ENCODE measurements at regions not wholly inside any gene's neighbourhood (a gene's known extent, or its start where the extent isn't known, plus 50 kb on each side); places are given as distances from the start of the nearest gene placed in this dataset.

DNA sequence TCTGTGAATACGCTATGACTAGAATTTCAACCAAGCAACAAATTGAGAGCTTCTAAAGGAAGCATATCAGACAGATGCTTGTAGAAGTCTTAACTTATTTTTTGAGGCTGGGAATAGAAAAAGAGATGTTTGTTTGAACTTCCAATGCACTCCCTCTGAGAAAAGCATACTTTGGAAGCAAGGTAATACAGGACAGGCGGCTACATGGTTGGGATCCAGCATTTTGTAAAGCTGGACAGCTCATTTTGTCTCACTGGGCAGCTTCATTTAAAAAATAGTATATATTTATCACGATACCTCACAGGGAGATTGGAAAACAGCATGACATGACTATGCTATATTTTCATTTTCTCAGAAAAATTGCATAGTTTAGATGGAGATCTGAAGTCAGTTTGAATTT lies 821.3 kb upstream of the API5 start:
- DNase-seq (ENCODE audit: low spot score) = no peak

DNA sequence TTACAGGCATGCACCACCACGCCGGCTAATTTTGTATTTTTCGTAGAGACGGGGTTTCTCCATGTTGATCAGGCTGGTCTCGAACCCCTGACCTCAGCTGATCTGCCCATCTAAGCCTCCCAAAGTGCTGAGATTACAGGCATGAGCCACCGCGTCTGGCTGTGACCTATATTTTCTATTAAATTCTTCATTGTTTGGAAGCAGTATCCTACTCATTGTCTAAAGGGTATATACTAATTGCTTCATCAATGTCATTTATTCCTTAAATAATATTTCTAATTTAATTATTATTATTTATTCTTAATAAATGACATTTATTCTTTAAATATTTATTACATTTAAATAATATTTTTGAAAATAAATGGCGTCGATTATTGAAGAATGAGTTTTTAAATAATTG lies 817.3 kb upstream of the API5 start:
- no peak for DNase-seq (ENCODE audit: low spot score)

DNA sequence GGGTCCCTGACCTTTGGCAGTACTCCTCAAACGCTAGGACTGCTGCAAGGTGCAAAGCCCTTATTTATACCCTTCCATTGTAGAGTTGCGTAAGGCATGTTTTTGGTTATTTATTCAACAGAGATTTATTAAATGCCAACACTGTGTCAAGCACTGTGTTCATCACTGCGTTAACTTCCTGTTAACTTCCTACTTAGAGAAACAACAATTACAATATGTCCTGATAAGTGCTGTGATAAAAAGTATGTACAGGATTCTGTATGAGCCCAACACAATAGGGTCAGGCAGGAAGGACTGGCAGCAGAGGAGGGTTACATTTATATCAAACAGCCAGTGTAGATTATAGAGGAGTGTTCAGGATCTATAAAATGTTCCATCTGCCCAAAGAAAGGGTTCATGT lies 812.8 kb upstream of the API5 start:
- no peak for DNase-seq (ENCODE audit: low spot score)

DNA sequence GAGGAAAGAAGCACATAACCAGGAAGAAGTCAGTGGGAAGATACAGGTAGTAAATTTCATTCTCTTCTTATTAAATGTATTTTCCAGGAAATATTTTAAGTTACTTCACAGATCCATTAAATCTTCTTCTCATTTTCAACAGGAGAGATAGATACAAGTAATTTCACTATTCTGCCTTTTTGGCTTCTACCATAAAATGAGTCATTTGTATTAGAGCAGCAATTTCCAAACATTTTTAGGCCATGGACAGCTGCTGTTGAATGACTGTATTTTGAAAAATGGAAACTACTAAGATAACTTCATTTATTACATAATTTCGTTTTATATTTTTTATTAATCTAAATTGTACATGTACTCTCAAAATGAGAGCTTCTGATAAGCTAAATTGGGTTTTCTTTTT lies 809.6 kb upstream of the API5 start:
- no peak for DNase-seq (ENCODE audit: low spot score)

DNA sequence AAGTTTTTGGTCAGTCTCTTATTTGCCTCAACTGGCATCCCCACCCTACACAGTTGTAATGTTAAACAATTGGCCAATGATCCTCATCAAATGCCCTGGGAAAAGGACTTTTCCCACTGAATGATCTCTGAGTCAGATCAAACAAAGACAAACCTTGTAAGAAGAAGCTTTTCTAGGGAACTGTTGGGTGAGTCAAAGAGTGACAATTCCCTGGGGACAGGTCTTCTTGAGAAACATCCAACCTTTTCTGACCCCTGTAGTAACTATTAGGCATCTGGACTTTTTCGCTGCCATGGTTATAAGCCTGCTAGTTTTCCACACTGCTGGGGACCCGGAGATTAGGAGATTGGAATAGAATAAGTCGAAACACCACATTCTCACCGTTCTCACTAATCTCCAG lies 789.8 kb upstream of the API5 start:
- DNase-seq (ENCODE audit: low spot score) = no peak

DNA sequence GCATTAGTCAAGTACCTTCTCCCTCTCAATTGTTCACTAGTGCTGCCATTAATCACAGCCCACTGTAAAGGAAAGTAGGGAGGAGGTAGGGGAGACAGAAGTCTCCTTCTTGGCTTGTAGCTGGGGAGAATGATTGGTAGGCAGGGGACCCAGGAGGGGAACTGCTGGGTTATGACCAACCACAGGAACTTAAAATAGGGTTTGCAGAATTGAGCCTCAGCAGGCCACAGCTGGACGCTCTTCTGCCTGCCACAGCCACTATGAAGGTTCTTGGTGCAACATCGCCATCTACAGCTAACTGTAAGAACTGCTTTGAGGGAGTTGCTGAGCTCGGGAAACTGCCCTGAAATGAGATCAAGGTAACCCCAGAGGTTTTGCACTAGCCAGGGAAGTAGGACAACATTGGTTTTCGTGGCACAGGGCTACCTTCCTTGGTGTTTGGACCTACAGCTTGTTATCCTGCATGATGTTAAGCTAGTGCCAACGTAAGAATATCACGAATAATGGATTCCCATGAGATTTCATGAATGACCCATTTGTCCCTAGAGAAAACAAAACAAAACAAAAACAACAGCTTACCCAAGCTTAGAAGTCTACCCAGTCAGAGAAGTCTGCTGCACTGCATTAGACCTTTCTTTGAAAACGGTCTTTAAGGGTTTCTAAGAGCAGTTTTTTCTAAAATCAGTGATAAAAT lies 787.1 kb upstream of the API5 start:
- DNase-seq (ENCODE audit: low spot score) = peak; percentile 0

DNA sequence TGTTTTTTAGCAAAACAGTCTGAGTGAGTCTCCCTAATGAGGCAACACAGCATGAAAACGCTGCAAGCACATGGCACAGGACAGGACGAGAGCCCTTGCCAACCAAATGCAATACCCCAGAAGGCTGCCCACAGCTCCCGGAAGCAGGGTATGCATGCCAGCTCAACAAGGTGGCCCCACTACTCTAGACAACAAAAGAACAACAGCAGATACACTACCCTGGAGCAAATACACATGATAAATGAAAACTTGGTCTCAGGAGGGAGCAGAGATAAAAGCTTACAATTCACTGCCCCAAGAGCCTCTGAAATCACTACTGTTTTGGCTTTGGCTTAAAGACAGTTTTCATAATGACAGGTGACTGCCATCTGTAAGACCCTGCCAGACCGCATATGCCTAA lies 785.4 kb upstream of the API5 start:
- no peak for DNase-seq (ENCODE audit: low spot score)

DNA sequence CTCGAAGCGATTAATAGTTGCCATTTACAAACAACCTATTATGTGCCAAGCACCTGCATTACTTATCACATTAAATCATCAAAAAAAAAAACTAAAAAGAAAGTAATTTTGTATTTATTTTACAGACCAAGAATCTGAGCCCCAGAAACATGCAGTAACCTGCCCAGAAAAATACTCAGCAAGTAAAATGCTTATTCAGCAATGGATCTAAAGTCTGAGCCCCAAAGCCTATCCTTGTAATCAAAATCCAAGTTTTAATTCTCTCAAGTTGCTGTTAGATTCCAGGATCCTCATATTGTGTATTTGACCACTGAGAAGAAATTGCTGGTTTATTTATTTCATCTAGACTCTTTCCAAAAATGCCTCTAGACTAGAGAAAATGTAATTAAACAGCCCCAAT lies 783.3 kb upstream of the API5 start:
- no peak for DNase-seq (ENCODE audit: low spot score)

DNA sequence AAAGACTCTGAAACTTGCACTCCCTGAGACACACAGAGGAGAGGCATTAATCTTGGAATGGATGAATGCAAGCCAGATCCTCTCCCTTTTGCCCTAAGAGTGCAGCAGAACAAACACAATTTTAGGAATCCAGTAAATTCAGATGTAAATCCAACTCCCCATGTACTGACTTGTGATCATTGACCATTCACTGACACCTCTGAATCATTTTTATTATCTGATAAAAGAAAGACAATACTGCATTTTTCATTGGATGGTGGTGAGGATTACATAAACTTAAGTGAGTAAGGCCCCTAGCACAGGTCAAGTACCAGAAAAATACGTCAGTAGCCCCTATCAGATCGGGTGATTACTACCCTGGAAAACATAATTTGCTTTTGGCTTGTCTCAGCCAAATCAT lies 782.9 kb upstream of the API5 start:
- no peak for DNase-seq (ENCODE audit: low spot score)

DNA sequence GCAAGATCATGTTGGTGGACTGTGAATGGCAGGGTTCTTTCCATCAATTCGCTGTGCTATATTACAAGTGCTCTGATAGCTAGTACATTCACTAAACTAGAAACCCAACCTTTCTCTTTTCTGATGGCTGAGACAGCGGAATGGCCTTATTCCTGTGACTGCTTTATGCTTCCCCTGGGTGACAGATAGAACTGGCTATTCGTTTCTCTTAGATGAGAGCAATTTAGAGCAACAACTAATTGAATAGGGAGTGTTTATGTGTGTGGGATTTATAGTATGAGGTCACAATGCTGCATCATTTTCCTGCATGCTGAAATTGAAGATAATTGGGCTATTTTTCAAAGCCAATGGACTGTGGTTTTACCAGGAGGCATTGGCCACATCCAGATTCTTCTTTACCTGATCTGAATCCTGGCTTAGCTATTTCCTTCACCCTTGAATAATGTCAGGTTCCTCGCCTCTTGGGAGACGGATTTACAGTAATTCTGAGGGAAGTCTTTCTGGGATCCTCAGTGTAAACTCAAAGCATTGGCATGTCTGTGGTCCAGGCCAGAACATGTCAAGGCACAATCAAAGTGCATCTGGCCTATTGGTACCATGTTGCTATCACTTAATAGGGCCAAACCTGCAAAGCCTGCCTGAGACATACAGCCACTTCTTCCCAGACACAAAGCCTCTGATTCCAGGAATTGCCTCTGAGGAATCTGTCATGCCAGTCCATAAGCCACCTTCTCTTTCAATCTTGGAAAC lies 775.0 kb upstream of the API5 start:
- DNase-seq (ENCODE audit: low spot score) = no peak

DNA sequence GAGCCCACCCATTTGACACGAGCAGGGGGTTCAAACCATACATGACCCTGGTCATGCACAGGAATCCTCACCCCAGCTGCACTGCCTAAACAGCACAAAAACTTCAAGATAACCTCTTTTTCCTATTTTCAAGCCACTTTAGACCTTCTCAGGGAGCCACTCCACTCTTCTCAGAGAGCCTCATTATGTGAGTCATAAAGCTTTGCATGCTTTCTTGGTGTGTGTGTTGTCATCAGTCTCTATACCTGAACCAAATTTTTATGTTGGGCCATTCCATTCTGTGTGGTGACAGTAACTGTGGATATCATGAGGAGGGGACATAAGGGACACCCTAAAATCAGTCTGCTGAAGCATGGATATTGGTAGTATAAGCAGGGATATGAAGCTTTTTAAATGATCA lies 769.5 kb upstream of the API5 start:
- DNase-seq (ENCODE audit: low spot score) = no peak

DNA sequence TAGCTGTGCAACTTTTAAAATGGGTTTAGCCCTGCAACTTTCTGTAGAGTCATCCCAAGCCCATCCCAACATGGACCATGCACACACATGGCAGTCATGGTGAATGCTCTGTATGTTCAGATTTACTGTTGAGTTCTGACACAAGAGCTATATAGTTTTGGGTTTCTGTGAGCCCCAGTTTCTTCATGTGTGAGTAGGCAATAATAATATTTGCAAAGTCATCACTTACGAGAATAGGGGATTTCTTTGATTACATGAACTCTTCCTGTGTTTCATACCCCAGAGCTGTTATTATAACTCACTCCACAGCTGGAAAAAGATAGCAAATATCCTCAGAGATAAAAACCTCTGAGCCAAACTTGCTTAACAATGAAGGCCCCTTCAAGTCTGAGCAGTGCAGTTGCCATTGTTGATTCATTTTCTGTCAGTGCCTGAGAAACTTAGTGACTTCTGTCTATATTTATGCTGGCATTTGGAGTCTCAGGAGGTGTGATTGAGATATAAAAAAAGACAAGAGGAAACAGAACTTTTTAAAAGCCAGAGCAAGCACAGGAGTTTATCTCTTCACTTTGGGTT lies 767.9 kb upstream of the API5 start:
- no peak for DNase-seq (ENCODE audit: low spot score)

DNA sequence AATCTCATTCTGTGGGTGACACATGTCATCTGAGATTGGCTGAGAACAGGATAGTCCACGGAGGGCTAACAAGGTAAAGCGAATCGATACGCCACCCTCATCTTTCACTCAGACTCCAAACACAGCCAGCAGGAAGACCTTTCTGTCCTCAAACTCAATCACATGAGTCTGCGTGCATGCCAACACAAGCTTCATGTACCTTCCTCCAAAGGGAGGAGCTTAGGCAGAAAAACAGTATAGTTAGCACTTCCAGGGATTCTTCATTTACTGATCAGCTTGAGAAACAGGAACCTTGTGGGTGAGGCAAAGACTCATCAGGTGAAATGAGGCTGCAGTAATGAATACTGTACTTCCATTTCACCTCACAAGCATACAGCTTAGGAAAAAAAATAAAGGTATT lies 767.1 kb upstream of the API5 start:
- DNase-seq (ENCODE audit: low spot score) = no peak

DNA sequence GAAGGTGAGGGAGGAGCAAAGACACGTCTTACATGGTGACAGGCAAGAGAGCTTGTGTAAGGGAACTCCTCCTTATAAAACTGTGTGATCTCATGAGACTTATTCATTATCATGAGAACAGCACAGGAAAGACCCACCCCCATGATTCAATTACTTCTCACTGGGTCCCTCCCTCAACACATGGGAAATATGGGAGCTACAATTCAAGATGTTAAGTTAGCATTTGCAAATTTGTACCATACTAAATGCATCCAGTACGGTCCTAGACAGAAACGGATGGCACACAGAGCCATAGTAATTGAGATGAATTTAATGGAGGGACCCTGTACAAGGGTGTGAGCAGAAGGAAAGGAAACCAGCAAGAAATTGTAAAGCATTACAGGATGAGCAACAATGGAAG lies 765.8 kb upstream of the API5 start:
- no peak for DNase-seq (ENCODE audit: low spot score)

DNA sequence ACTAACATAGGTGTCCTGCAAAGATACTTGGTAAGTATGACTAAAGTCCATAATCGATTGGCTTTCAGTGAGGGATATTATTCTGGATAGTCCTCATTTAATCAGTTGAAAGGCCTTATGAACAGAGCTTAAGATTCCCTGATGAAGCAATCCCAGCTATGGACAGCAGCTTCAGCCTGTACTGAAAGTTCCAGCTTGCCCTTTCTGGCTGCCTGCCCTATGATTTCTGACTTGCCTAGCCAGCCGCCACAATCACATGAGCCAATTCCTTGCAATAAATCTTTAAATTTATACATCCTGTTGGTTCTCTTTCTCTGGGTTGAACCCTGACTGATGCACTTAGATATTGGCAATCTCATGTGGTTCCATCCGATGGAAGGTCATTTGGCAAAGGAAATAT lies 759.0 kb upstream of the API5 start:
- no peak for DNase-seq (ENCODE audit: low spot score)

DNA sequence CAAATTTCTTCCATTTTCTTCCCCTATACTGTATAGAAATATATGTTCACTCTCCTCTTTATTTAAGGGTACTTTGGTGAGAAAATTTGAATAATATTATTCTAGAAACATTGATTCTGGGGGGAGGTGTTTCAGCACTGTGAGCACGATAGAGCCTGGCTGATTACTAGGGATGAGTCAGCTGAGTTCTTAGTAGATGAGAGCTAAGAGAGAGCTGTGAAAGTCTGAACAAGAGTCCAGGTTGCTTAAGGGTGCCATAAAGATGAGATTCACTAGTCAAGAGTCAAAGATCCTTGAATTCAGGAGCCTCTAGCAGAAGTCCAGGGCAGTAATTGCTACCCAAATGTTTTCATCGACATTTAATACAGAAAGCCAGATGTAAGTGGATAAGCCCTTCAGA lies 756.6 kb upstream of the API5 start:
- DNase-seq (ENCODE audit: low spot score) = no peak

DNA sequence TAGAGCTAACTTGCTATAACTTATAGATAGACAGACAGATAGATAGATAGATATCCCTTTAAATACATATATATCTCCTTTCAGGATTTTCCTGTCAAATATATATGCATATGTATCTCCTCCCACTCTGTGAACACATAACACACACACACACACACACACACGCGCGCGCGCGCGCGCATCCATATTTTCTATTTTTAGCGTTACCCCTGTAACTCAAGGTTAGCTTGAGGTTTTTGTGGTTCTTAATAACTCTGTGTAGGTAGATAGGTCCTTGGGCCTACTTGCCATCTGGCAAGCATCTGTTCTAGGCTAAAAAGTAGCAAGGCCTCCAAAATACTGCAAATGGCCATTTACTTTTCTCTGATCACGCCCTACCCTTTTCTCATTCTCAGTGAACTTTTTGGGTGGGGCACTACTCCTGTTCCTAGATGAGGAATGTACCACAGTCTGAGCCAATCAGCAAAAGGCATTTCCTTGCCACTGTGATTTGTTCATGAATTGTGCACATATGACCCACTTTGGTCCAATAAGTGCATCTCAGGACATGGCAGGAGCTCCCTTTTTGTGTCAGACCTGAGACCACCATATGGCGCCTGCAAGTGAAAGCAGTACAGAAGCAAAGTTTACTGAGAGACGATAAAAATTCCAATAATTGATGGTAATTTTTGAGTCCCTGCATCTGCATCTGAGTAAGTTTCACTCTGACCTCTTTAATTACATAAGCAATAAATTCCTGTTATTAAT lies 740.5 kb upstream of the API5 start:
- no peak for DNase-seq (ENCODE audit: low spot score)

DNA sequence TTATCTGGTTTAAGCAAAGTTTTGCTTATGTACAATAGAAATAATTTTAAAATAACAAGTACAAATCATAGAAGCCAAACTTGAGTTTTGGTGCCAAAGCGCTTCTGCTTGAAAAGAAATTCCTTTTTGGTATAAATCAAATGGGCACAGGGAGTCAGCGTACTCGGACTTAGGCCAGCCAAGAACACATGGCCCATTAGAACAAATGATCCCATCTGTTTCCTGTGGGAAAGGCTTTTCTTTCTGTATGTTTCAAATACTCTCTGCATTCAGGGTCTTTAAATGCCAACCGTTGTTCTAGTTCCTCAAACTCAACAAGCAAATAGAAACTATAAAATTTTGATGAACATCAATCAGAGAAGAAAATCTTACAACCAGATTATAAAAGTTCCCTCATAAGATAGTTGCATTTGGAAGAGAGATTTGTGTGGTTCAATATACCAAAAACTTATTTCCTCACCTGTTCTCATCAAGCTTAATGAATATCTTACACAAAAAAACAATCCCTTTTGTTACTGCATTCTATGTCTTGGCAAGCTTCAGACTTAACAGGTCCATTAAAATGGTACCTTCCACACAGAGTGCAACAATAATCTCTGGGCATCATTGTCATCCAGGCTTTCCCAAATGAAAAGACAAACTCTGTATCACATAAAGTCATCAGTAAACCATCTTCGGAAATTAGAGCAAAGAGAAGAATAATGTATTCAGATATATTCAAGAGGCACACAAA lies 739.8 kb upstream of the API5 start:
- DNase-seq (ENCODE audit: low spot score) = no peak

DNA sequence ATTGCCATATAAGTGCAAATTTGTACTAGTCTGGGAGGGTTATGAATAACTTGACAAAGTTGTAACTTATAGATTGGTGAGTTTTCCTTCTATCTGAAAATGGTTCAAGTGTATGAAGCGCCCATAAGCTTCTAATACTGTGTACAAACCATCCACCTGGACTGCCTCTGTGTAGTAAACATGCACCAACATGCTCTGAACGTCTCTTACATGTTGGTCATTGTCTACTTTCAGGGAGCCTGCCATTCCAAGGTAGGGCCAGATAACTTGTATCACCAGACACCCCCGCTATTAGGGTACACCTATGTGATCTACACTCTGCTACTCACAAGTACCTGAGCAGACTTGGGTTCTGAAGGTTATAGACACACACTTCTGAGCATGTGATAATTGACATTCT lies 735.5 kb upstream of the API5 start:
- no peak for DNase-seq (ENCODE audit: low spot score)

DNA sequence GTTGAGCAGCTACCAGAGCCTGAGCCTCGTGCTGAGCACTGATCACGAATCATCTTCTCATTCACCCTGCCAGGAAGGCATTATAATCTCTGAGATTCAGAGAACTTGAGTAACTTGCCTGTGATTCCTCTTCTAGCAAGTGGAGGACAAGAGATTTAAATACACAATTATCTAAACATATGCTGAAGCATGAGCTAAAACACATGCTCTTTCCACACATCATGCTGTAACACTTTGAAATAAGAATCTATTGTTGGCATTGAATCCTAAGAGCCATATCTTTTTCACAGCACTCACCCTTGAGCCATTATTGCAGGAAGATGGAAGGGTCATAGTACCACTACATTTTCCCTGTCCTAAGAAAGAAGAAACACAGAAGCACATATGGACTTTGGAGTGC lies 722.5 kb upstream of the API5 start:
- DNase-seq (ENCODE audit: low spot score) = no peak

DNA sequence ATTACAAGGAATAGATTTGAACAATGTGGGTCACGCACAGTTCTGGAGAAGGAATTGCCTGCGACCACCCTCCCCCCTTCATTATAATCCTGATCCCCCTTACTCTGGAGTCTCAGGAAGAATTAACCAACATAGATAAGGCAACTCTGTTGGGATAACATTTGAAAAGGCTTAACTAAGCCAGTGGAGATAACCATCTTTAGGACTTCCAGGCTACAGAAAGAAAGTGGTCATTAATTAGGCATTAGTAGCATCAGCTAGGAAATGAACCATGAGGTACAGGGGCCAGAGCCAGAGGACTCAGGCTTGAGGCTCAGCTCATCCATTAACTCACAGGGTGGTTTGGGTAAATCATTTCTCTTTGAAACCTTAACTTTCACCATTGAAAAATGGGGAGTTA lies 720.0 kb upstream of the API5 start:
- no peak for DNase-seq (ENCODE audit: low spot score)

DNA sequence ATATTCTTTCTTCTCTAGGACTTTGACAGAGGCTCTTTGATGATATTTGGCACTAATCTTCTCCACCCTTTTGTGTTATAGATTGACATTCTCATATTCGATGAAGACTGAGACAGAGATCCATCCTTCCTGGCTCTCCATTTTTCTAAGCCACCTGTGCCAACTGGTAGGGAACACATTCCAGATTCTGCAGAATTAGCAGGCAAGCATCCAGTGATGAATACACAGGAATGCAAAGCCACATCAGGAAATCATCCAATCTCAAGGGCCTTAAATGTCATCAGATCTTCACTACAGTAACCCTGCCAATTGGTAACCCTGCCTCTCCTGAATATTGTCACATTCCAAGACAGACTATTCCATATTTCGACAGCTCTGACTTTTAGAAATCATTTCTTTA lies 718.4 kb upstream of the API5 start:
- DNase-seq (ENCODE audit: low spot score) = no peak
